GM06990 (cell line): ENCODE measurements at regions not wholly inside any gene's neighbourhood (a gene's known extent, or its start where the extent isn't known, plus 50 kb on each side); places are given as distances from the start of the nearest gene placed in this dataset.

Source experiments
- DNase-seq: peaks from one replicate; pipeline ENCODE4 v3.0.0-alpha.2; 2011; ENCODE audit not compliant: insufficient read length; ENCODE audit errors: extremely low read depth
- H3K27me3 ChIP-seq: replicated peaks from 2 replicates; pipeline ENCODE4 v1.6.0; 2011; ENCODE audit warnings: low read length; ENCODE audit not compliant: control insufficient read depth, insufficient read depth
- H3K36me3 ChIP-seq: 2 replicates; pipeline ENCODE4 v1.5.1; 2011; ENCODE audit warnings: low read length; ENCODE audit not compliant: control insufficient read depth, insufficient read depth
- H3K4me3 ChIP-seq: replicated peaks from 2 replicates; pipeline ENCODE4 v1.5.1; 2011; ENCODE audit warnings: low read depth, mild to moderate bottlenecking, control low read depth, low read length
- TF ChIP-seq, protein P1 (sequence below): IDR thresholded peaks from 2 replicates; pipeline ENCODE4 v1.5.1; 2011; ENCODE audit warnings: low read length, control low read depth, mild to moderate bottlenecking, inconsistent platforms; ENCODE audit not compliant: insufficient read depth, poor library complexity, severe bottlenecking

DNA sequence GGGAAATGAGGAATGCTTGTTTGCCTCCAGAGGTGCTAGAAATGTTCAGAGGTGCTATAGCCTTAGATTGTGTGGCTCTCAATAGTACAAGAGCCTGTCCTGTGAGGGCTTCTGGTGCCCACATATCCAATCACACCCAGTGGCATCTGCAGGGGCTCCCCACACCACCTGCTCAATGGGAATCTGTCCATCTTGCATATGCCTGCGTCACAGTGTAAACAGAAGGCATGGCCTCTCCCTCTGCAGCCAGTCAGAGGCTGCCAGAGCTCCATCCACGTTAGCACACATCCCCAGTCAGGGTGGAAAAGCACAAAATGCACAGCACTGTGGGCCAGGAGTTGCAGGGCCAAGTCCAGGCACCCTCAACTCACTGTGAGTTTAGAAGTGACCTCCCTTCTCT, 113.6 kb upstream of the GRIK3 start:
- no peak overlapping the region for H3K4me3 ChIP-seq
- no peak for DNase-seq
- H3K36me3 ChIP-seq = no peaks in the 10 kb centered on the region
- TF ChIP-seq, protein P1, sequence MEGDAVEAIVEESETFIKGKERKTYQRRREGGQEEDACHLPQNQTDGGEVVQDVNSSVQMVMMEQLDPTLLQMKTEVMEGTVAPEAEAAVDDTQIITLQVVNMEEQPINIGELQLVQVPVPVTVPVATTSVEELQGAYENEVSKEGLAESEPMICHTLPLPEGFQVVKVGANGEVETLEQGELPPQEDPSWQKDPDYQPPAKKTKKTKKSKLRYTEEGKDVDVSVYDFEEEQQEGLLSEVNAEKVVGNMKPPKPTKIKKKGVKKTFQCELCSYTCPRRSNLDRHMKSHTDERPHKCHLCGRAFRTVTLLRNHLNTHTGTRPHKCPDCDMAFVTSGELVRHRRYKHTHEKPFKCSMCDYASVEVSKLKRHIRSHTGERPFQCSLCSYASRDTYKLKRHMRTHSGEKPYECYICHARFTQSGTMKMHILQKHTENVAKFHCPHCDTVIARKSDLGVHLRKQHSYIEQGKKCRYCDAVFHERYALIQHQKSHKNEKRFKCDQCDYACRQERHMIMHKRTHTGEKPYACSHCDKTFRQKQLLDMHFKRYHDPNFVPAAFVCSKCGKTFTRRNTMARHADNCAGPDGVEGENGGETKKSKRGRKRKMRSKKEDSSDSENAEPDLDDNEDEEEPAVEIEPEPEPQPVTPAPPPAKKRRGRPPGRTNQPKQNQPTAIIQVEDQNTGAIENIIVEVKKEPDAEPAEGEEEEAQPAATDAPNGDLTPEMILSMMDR = no peak
- no peaks in the 10 kb centered on the region; the same call in 1 of the 2 replicates for H3K27me3 ChIP-seq

DNA sequence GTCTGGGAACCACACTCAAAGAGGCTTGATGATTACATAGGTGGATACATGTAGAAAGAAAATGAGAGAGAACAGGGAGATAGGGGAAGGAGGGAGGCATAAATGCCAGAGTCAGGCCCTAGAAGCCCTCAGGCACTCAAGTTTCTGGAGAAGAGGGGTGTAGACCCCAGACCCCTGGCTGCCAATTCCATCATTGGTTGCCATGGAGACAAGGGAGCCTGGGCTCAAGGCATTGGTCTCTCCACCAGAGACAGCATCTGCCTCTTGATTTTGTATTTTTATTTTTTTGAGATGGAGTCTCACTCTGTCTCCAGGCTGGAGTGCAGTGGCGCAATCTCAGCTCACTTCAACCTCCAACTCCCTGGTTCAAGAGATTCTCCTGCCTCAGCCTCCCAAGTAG, 114.3 kb upstream of the GRIK3 start:
- Histone ChIP-seq H3K27me3 (no peaks in the 10 kb centered on the region), H3K36me3 (no peaks in the 10 kb centered on the region), H3K4me3 (no peak overlapping the region)
- TF ChIP-seq, protein P1 = no peak
- no peak for DNase-seq

DNA sequence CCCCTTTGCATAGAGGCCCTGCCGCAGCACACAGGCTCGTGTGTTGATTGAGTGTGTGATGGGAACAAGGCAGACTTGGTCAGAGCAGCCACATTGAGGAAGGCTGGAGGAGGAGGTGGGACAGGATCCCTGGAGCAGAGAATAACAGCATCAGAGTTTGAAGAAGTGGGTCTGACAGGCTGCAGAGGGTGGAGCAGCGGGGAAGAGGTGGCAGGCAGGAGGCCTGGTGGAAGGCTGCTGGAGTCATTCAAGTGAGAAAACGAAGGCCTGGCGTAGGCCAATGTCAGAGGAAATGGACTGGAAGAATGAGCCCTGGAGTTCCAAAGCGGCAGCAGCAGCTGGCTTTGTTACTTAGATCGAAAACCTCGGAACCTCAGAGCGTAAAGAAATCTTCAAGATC, 115.0 kb upstream of the GRIK3 start:
- DNase-seq = no peak
- TF ChIP-seq, protein P1 = no peak
- H3K4me3 ChIP-seq = no peak overlapping the region
- H3K36me3 ChIP-seq = no peaks in the 10 kb centered on the region
- no peaks in the 10 kb centered on the region for H3K27me3 ChIP-seq

DNA sequence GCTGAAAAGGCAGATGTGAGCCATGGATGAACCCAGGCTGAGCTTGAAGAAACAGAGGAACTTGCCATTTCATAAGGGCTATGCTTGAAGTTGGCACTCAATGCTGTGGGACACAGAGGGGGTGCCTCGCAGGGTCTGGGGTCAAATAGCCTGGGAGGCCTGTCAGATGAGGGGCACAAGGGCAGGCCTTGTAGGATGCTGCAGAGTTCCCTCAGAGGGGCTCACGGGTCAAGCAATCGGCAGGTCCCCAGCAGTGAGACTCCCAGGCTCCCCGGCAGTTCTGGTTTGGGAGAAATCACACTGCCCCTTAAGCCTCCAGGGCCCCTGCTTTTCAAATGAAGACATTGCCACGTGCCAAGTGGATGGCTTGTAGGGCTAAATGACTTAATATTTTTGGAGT, 116.7 kb upstream of the GRIK3 start:
- no peak for DNase-seq
- Histone ChIP-seq H3K4me3 (no peak overlapping the region), H3K36me3 (no peaks in the 10 kb centered on the region), H3K27me3 (no peaks in the 10 kb centered on the region)
- TF ChIP-seq, protein P1 = no peak

DNA sequence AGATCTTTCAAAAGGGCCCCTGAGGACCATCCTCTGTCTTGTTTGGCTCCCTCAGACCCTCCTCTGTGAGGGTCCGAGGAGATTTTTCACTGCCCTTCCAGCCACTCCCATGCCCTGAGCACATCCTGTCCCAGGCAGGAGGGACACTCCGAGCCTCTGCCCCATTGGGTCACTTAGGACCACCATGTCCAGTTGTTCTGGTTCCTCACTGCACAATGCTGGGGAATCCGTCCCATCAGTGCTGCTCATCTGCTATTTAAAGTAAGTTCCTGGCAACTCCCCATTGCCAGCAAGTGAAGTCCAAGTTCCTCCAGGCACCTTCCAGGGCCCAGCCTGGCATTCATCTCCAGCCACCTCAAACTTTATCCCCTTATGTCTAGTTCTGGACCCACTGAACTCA, 117.5 kb upstream of the GRIK3 start:
- no peaks in the 10 kb centered on the region for H3K36me3 ChIP-seq
- H3K4me3 ChIP-seq = no peak overlapping the region
- no peak for DNase-seq
- no peaks in the 10 kb centered on the region for H3K27me3 ChIP-seq
- TF ChIP-seq, protein P1 = no peak

DNA sequence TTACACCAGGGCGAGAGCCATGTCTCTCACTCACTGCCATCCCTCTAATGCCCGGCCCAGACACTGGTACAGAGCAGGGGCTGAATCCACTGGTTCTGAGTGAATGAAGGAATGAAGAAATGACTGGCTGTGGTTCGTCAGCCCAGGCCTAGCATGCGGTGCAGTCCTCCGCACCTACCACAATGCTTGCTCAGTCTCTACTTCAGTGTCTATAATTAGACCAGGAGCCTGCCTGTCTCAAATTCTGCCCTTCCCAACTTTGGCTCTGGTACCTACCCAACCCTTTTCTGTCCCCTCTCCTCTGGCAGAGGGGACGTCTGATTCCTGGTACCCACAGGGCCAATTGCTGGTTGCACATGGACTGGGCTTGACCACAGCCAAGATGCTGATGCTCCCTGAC, 118.2 kb upstream of the GRIK3 start:
- TF ChIP-seq, protein P1 = no peak
- no peak overlapping the region for H3K4me3 ChIP-seq
- DNase-seq = no peak
- no peaks in the 10 kb centered on the region for H3K27me3 ChIP-seq
- no peaks in the 10 kb centered on the region for H3K36me3 ChIP-seq
